IPS-15b (cell line): ENCODE measurements at regions not wholly inside any gene's neighbourhood (a gene's known extent, or its start where the extent isn't known, plus 50 kb on each side); places are given as distances from the start of the nearest gene placed in this dataset.
"Not testable (repeated sequence)": the region's sequence is repeated elsewhere in the genome, so short reads cannot be mapped to it uniquely, and the experiment has no call there.

Experiments used
- H3K27me3 ChIP-seq: one replicate; pipeline ENCODE4 v1.6.1; 2013; ENCODE audit warnings: low read length; ENCODE audit not compliant: control insufficient read depth, insufficient read depth
- H3K36me3 ChIP-seq: one replicate; pipeline ENCODE4 v1.6.1; 2013; ENCODE audit warnings: low read length; ENCODE audit not compliant: control insufficient read depth, insufficient read depth
- H3K4me1 ChIP-seq: one replicate; pipeline ENCODE4 v1.6.1; 2013; ENCODE audit warnings: mild to moderate bottlenecking, low read length; ENCODE audit not compliant: control insufficient read depth, insufficient read depth
- H3K4me3 ChIP-seq: one replicate; pipeline ENCODE4 v1.5.1; 2013; ENCODE audit warnings: low read depth, low read length
- H3K9ac ChIP-seq: one replicate; pipeline ENCODE4 v1.6.1; 2013; ENCODE audit warnings: low read depth, mild to moderate bottlenecking, low read length
- H3K9me3 ChIP-seq: one replicate; pipeline ENCODE4 v1.6.1; 2013; ENCODE audit warnings: mild to moderate bottlenecking, low read length; ENCODE audit not compliant: control insufficient read depth, insufficient read depth

DNA sequence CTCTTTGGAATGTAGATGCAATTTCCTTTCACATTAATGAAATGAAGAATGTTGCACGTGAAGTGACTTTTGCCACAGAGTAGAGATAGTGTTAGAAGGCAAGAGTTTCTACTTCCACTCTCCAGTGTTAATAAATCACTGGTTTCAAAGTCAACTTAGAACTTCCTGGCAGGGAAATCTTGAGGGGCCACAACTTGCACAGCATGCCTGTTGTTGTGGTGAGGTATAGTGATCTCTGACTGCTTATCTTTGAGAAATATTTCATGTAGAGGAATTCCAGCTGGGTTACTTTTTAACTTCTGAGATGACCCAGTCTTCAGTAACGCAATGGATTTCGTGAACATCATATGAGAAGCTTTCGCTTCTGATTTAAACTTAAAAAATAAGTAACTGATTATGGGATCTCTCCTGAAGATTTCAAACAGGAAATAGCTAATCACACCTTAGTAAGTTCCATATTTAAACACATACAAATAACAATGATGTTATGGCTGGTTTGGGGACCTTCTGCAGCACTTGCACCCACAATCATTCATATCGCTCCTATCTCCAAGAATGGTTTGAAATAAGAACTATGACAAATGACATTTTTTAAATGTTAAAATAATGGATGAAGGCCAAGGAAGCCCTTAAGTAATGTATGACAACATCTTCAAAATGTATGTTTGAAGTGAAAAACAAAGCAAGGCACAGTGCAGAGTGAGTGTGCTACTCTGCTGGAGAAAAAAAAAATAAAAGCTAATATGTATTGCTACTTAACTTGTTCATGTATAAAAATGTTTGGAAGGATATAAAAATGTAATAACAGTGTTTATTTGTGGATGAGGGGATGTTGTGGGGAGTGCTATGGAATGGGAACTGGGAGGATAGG is 726.5 kb upstream of the NECTIN3 start:
- no peaks in the 10 kb centered on the region for H3K27me3 ChIP-seq
- H3K9ac ChIP-seq = no peak overlapping the region
- H3K36me3 ChIP-seq = no peaks in the 10 kb centered on the region
- H3K9me3 ChIP-seq = no peaks in the 10 kb centered on the region
- no peak overlapping the region for H3K4me3 ChIP-seq
- H3K4me1 ChIP-seq = no peaks in the 10 kb centered on the region

- H3K4me1 ChIP-seq = no peaks in the 10 kb centered on the region
- no peak overlapping the region for H3K9ac ChIP-seq
- no peaks in the 10 kb centered on the region for H3K9me3 ChIP-seq
- H3K4me3 ChIP-seq = no peak overlapping the region
- H3K36me3 ChIP-seq = no peaks in the 10 kb centered on the region
- no peaks in the 10 kb centered on the region for H3K27me3 ChIP-seq
These were observed 722.3 kb upstream of the NECTIN3 start for GRCh38 chr3:110349295-110349694.

DNA sequence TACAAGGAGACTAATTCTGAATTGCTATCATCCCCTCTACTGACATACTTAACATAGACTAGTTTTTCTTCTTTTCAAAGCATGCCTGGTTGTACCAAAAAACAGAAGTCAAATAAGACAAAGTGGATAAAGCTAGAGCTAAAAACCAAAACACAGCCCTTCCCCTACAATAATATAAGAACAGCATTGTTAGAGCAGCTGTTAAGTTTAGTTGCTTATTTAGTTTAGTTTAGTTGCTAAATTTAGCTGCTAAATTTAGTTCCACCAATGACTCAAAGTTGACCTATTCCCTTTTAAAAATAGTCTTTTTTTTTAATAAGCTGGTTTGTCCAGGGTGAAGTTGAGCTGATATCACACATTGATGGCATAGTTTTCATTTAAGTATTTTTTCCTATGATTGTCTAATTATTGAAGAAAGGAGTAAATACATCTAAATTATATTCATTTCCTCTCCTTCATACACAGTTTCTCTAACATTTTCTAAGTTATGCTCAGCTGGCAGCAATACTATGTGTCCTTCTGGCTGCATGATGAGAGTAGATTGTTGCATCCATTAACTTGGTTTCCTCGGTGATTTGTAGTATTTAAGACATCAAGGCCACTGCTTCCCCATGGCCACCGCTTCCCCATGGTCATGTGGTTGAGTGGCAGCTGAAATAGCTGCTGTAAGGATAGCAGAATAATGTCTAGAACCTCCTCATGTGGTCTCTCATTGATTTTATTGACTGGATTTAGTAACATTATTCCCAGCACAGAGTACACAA is 718.6 kb upstream of the NECTIN3 start:
- Histone ChIP-seq H3K4me3 (no peak overlapping the region), H3K36me3 (no peaks in the 10 kb centered on the region), H3K9ac (no peak overlapping the region), H3K27me3 (no peaks in the 10 kb centered on the region), H3K9me3 (no peaks in the 10 kb centered on the region), H3K4me1 (no peaks in the 10 kb centered on the region)

DNA sequence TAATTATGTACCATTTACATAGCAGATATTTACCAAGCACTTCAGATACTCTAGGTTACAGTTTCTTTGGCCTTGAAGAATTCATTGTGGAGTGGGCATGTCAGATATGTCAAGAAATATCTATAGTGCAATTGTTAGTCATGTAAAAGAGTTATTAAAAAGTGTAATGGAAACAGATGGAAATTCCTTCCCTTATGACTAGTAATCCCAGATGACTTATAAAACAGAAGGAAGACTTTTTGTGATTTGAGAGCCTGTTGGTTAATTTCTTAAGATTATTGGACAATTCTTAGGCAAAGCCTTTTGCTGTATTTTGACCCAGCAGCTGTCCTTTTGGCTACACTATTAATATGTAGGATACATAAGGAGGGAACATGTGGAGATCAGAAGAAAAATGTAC is 708.9 kb upstream of the NECTIN3 start:
- H3K9ac ChIP-seq = no peak overlapping the region
- H3K27me3 ChIP-seq = no peaks in the 10 kb centered on the region
- no peaks in the 10 kb centered on the region for H3K36me3 ChIP-seq
- no peak overlapping the region for H3K4me3 ChIP-seq
- H3K9me3 ChIP-seq = no peaks in the 10 kb centered on the region
- no peaks in the 10 kb centered on the region for H3K4me1 ChIP-seq

- not testable (repeated sequence) for H3K4me3 ChIP-seq, H3K27me3 ChIP-seq
These were observed 704.3 kb upstream of the NECTIN3 start for GRCh38 chr3:110367289-110367688.

GRCh38 chr3:110375751-110376518 is 695.7 kb upstream of the NECTIN3 start:
- H3K27me3 ChIP-seq = no peaks in the 10 kb centered on the region
- H3K9ac ChIP-seq = no peak overlapping the region
- H3K4me1 ChIP-seq = no peaks in the 10 kb centered on the region
- no peaks in the 10 kb centered on the region for H3K36me3 ChIP-seq
- H3K4me3 ChIP-seq = no peak overlapping the region
- H3K9me3 ChIP-seq = no peaks in the 10 kb centered on the region

More at GRCh38 chr3:110367289-110367688, 704.3 kb upstream of the NECTIN3 start:
- not testable (repeated sequence) for H3K9ac ChIP-seq, H3K4me1 ChIP-seq, H3K9me3 ChIP-seq, H3K36me3 ChIP-seq

- Histone ChIP-seq H3K9ac (no peak overlapping the region), H3K36me3 (no peaks in the 10 kb centered on the region), H3K4me1 (no peaks in the 10 kb centered on the region), H3K27me3 (no peaks in the 10 kb centered on the region), H3K4me3 (no peak overlapping the region), H3K9me3 (no peaks in the 10 kb centered on the region)
These were observed 693.1 kb upstream of the NECTIN3 start for GRCh38 chr3:110378481-110378880.

DNA sequence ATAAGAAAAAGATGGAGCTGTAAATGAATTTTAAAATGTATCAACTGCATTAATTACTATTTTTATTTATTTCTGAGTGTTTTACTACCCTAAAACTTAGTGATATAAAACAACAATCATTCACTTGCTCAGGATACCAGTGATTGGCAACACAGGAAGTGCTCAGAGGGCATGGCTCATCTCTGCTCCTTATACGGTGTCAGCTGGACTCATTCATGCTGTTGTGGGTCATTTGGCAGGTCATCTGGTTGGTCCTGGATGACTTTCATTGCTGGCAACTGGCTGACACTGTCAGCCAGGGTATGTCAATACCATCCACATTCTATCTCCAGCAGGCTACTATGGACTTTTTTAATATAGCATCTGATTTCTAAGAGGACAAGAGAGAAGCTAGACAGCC is 689.6 kb upstream of the NECTIN3 start:
- Histone ChIP-seq H3K4me1 (no peaks in the 10 kb centered on the region), H3K27me3 (no peaks in the 10 kb centered on the region), H3K9ac (no peak overlapping the region), H3K4me3 (no peak overlapping the region), H3K9me3 (no peaks in the 10 kb centered on the region), H3K36me3 (no peaks in the 10 kb centered on the region)

DNA sequence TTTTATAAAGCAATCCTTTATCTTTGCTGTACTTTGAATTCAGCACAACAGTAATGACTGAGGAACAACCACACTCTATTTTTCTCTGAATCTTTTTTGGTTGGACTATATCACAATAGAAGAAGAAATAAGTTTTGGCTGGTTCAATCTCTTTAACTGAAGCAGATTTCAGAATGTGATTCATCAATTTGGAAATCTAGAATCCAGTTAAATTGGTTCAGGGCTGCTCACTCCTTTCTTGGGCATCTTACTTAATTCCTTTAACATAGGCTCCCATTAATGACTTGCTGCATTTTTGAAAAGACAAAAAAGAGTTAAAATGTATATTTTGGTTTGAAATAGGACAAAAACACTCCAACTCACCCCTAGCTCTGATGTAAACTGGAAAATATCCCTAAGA is 688.3 kb upstream of the NECTIN3 start:
- H3K4me3 ChIP-seq = no peak overlapping the region
- no peaks in the 10 kb centered on the region for H3K27me3 ChIP-seq
- H3K9ac ChIP-seq = no peak overlapping the region
- H3K9me3 ChIP-seq = no peaks in the 10 kb centered on the region
- H3K4me1 ChIP-seq = no peaks in the 10 kb centered on the region
- no peaks in the 10 kb centered on the region for H3K36me3 ChIP-seq

DNA sequence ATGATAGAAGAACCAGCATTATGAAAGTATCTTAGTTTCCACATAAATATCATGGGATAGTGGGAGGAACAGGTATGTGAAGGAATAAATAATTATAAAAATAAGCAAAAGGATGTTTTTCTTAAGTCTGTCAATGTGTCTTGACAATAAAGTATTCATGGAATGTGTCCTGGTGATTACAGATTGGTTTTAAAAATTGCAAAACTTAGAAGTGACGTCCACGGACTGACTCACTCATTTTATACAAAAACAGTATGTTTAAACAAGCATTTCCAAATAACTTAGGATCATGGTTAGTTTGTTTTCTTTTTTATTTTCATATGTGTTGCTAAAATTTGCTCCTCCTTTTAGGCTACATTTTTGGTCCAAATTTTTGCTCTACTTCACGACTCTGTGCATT is 687.0 kb upstream of the NECTIN3 start:
- H3K4me3 ChIP-seq = no peak overlapping the region

DNA sequence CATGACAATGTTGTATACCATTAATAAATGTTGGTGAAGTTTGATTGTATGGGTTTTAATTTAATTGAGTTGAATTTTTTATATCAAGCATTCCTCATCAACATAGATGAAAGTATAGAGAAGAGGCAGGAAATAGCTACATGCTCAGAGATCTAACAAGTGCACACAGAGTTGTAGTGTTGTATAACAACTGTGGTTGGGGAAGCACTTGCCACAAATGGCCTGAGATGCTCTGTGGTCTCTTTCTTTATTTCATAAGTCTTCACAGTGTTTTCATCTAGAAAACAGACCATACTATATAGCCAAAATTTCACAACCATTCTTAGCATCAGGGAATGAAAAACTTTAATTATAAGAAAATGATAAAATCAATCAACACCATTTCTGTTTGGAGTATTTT is 682.6 kb upstream of the NECTIN3 start:
- no peaks in the 10 kb centered on the region for H3K36me3 ChIP-seq
- H3K9me3 ChIP-seq = no peaks in the 10 kb centered on the region
- peaks cover 10% of the 10 kb centered on the region for H3K4me1 ChIP-seq
- H3K27me3 ChIP-seq = no peaks in the 10 kb centered on the region
- H3K9ac ChIP-seq = no peak overlapping the region
- no peak overlapping the region for H3K4me3 ChIP-seq

More for the DNA sequence above, 687.0 kb upstream of the NECTIN3 start:
- H3K36me3 ChIP-seq = no peaks in the 10 kb centered on the region
- H3K27me3 ChIP-seq = no peaks in the 10 kb centered on the region
- H3K4me1 ChIP-seq = no peaks in the 10 kb centered on the region
- no peak overlapping the region for H3K9ac ChIP-seq
- H3K9me3 ChIP-seq = no peaks in the 10 kb centered on the region
